ENCODE measurements at regions not wholly inside any gene's neighbourhood (a gene's known extent, or its start where the extent isn't known, plus 50 kb on each side); places are given as distances from the start of the nearest gene placed in this dataset.

- TF ChIP-seq POLR2AphosphoS5 (IDR thresholded peaks at IDR 0.05; ENCODE audit: low read depth, low read length) (no peak), RCOR1 (IDR thresholded peaks at IDR 0.05; ENCODE audit: low read length) (no peak), CHD2 (IDR thresholded peaks at IDR 0.05; ENCODE audit: low read length, partially characterized antibody) (no peak), TAF1 (IDR thresholded peaks at IDR 0.05; ENCODE audit: borderline replicate concordance, low read depth, low read length) (no peak), GATA2 (CRISPR knock-in tag; IDR thresholded peaks at IDR 0.05) (no peak), SMC3 (IDR thresholded peaks at IDR 0.05; ENCODE audit: low read depth, low read length) (no peak)
- TF ChIP-seq, protein P1, sequence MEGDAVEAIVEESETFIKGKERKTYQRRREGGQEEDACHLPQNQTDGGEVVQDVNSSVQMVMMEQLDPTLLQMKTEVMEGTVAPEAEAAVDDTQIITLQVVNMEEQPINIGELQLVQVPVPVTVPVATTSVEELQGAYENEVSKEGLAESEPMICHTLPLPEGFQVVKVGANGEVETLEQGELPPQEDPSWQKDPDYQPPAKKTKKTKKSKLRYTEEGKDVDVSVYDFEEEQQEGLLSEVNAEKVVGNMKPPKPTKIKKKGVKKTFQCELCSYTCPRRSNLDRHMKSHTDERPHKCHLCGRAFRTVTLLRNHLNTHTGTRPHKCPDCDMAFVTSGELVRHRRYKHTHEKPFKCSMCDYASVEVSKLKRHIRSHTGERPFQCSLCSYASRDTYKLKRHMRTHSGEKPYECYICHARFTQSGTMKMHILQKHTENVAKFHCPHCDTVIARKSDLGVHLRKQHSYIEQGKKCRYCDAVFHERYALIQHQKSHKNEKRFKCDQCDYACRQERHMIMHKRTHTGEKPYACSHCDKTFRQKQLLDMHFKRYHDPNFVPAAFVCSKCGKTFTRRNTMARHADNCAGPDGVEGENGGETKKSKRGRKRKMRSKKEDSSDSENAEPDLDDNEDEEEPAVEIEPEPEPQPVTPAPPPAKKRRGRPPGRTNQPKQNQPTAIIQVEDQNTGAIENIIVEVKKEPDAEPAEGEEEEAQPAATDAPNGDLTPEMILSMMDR (IDR thresholded peaks at IDR 0.05), result no peak
Measured at GRCh38 chr2:33730804-33731203, 131.7 kb upstream of the FAM98A start.

Data from SK-N-SH (cell line).